Pancreas (tissue), 10 donors: ENCODE measurements at regions not wholly inside any gene's neighbourhood (a gene's known extent, or its start where the extent isn't known, plus 50 kb on each side); places are given as distances from the start of the nearest gene placed in this dataset.
A peak's percentile ranks its signal among the peaks of the same experiment; 100 is the strongest.

Experiments
- ATAC-seq, 4 donors: fragments of 200-7000 bp; cut with Tn5 transposase; one replicate each; pipeline versions ENCODE4 v1.8.0 to v1.9.1; 2020; ENCODE audit warnings: mild to moderate bottlenecking in 4 of 4, moderate library complexity in 4 of 4
- DNase-seq, 6 donors: peaks; one replicate each; pipeline ENCODE4 v3.0.0-alpha.2; 2020
- FAIRE-seq: peaks from 2 replicates; lab custom pipeline; 2012; peaks lifted over from hg19 to GRCh38; lab: Jason Lieb, UNC
- H3K27ac ChIP-seq, 4 donors: fragments of 200-600 bp; sonication (generic); 1 replicate in 3 of 4; 2 replicates in 1 of 4; pipeline versions ENCODE4 v1.5.0 to v1.8.0; 2020
- H3K27me3 ChIP-seq, 4 donors: fragments of 200-600 bp; one replicate each; pipeline ENCODE4 v1.8.0; 2021
- H3K36me3 ChIP-seq, 3 donors: fragments of 200-600 bp; sonication (generic) in 1 of 3; one replicate each; pipeline versions ENCODE4 v1.5.0 to v1.8.0; 2020 to 2021
- H3K4me1 ChIP-seq, 3 donors: fragments of 200-600 bp; one replicate each; pipeline ENCODE4 v1.8.0; 2021
- H3K4me3 ChIP-seq, 4 donors: fragments of 200-600 bp; sonication (generic) in 2 of 4; one replicate each; pipeline versions ENCODE4 v1.5.0 to v1.8.0; 2020 to 2021
- H3K9me3 ChIP-seq, 4 donors: fragments of 200-600 bp; one replicate each; pipeline ENCODE4 v1.8.0; 2021
- WGBS, 2 donors: extraction: QIAGEN DNeasy Blood & Tissue Kit; methylation state at CpG; one replicate each; pipeline ENCODE4 v1.1.7; 2013; 5-methylcytosine and 5-hydroxymethylcytosine counted together
- intact Hi-C, 3 donors: fragments of 100-400 bp; cut with DNase I; formaldehyde crosslinking; loops; one replicate each; pipeline versions ENCODE4 v1.11.1 to v1.14.2; 2022
- TF ChIP-seq, protein P1 (sequence below), 4 donors: fragments of 200-600 bp; sonication (generic) in 3 of 4; IDR thresholded peaks; one replicate each; pipeline versions ENCODE4 v1.5.0 to v1.8.0; 2021; ENCODE audit warnings: antibody characterized with exemption in 4 of 4
- donor health status: healthy with polysubstance abuse.
- donor health status: DM: no; HTN: no; CAD: no; lungs with moderate emphysema.
- donor health status: DM: no; HTN: no; CAD: no.
- donor health status: control.
- donor health status: control.
- donor health status: Bipolar disorder and iron deficiency.
- donor health status: DM: yes; HTN: yes; CAD: no.
- donor health status: DM: no; HTN: no; CAD: no.
- donor health status: DM: no; HTN: no; CAD: no.
- donor health status: DM: yes; HTN: yes; CAD: no.

DNA sequence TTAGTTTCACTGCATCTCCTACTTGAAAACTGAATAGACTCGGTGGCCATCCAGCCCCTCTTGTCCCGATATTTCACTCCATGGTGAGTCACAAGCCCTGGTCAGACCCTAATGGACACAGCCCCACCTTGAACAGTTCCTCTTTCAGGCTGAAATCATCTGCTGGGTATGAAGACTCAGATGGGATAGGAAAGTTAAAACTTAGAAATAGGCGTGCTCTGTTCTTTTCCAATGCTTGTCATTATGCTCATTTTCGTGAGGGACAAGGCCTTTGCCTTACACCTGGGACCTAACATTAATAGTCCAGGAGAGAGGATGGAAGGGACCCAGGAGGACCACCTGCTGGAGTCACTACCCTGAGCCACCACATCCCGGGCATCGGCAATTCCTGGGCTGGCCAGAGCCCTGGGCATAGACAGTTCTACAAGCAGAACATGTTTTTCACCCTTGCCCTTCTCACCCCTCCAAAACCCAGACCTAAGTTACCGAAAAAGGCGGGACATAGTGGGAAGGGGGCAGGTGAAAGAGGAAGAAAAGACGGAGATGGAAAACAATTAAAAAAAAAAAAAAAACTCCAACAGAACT, 278.3 kb downstream of the SOX9 start:
- TF ChIP-seq, protein P1, sequence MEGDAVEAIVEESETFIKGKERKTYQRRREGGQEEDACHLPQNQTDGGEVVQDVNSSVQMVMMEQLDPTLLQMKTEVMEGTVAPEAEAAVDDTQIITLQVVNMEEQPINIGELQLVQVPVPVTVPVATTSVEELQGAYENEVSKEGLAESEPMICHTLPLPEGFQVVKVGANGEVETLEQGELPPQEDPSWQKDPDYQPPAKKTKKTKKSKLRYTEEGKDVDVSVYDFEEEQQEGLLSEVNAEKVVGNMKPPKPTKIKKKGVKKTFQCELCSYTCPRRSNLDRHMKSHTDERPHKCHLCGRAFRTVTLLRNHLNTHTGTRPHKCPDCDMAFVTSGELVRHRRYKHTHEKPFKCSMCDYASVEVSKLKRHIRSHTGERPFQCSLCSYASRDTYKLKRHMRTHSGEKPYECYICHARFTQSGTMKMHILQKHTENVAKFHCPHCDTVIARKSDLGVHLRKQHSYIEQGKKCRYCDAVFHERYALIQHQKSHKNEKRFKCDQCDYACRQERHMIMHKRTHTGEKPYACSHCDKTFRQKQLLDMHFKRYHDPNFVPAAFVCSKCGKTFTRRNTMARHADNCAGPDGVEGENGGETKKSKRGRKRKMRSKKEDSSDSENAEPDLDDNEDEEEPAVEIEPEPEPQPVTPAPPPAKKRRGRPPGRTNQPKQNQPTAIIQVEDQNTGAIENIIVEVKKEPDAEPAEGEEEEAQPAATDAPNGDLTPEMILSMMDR (IDR thresholded peaks at IDR 0.05), result no peak
- H3K9me3 ChIP-seq, result no peaks in the 10 kb centered on the region
- H3K27ac ChIP-seq, result peak overlapping the region in 2 of 4 donors; percentile 68 to 75
- intact Hi-C loops, result no loop called here
- H3K4me3 ChIP-seq, result no peak overlapping the region
- H3K36me3 ChIP-seq, result no peaks in the 10 kb centered on the region
- no peak for FAIRE-seq
- peaks cover 0 to 23% (median 8%) of the 10 kb centered on the region in 3 donors for H3K4me1 ChIP-seq
- ATAC-seq, result peak in 3 of 4 donors; percentile 5 to 15 (median 7)
- no peak for DNase-seq
- H3K27me3 ChIP-seq, result no peaks in the 10 kb centered on the region
- 72 to 84% methylated on average over 9 of the region's 9 CpGs for WGBS, 2 donors

DNA sequence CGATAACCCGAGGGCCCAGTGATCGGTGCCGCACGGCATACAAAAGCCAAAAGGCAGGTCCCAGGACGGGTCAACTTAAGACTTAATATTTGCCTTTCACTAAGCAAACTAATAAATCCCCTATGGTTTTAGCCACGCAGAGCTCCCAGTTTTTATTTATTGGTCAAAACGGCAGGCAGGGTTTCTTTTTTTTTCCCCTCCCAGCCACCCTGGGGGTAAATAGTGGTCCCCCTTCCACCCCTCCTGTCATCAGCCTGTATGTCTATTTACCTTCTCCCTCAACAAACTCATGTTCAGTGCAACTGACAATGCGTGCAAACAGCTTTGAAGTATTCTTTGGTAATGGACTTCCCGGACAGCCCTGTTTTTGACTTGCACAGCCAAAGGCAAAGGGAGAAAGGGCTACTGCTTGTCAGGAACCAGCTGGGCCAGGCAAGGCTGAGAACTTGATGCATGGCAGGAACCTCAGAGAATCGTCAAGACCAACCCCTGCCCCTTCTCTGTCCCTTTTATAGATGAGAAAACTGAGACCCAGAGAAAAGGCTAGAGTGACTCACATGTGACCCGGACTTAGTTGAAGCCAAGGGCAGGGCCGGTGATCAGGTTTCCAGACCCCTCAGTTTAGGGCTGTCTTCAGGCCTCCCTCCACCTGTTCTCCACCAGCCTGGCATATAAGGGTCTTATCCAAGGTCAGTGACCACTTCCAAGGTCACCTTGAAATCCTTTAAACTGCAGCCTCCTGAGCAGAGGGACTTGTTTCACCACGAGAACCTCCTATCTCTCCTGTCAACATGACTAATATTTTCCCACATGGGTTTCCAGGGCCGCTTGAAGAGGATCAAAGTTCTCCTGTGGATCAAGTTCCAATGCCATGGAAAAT, 279.0 kb downstream of the SOX9 start:
- Histone ChIP-seq H3K9me3 (no peaks in the 10 kb centered on the region), H3K27ac (peak overlapping the region in 2 of 4 donors; percentile 68 to 75), H3K4me3 (no peak overlapping the region), H3K27me3 (no peaks in the 10 kb centered on the region), H3K36me3 (no peaks in the 10 kb centered on the region), H3K4me1 (peaks cover 0 to 23% (median 8%) of the 10 kb centered on the region in 3 donors)
- TF ChIP-seq, protein P1 (IDR thresholded peaks at IDR 0.05), result no peak
- peak in 3 of 6 donors; percentile 37 to 87 (median 64) for DNase-seq
- FAIRE-seq, result no peak
- peak; percentile 79 to 87 (median 84) for ATAC-seq
- intact Hi-C loops, result no loop called here
- WGBS, 2 donors, result 31 to 36% methylated on average over 15 of the region's 15 CpGs

DNA sequence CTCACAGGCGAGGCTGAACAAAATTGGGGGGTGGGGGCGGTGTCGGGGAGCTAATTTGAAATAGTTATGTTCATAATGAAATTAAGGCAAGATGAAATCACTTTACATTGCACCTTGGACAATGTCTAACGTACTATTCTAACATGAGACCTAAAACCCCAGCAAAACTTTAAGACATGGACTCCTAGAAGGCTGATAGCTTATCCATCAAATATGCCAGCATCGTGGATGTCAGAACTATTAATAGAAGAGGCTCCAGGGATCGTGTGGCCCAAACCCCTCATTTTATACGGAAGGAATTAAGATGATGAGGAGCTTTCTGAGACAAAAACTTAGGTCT, 279.6 kb downstream of the SOX9 start:
- H3K27ac ChIP-seq, result peak overlapping the region in 2 of 4 donors; percentile 39 to 75
- no peak overlapping the region for H3K4me3 ChIP-seq
- H3K36me3 ChIP-seq, result no peaks in the 10 kb centered on the region
- 29 to 30% methylated on average over 7 of the region's 7 CpGs for WGBS, 2 donors
- DNase-seq (no peak), FAIRE-seq (no peak), ATAC-seq (peak in 2 of 4 donors; percentile 14)
- TF ChIP-seq, protein P1 (IDR thresholded peaks at IDR 0.05), result no peak
- intact Hi-C loops, result no loop called here
- H3K27me3 ChIP-seq, result no peaks in the 10 kb centered on the region
- peaks cover 0 to 23% (median 8%) of the 10 kb centered on the region in 3 donors for H3K4me1 ChIP-seq
- H3K9me3 ChIP-seq, result no peaks in the 10 kb centered on the region

DNA sequence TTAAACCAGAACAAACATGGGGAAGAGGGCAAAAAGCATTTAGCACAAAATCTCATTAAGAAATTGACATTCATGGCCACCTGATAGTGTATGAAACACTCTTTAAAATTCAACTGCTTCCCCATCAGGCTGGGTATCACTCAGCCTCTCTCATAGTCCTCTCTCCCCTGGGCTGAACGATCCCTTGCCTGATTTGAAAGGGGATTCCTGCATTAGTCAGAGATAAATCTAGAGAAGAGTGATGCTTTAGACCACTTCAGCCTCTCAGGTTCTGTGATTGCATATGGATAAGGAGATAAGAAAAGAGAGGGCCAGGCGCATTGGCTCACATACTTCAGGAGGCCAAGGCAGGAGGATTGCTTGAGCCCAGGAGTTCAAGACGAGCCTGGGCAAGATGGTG, 280.0 kb downstream of the SOX9 start:
- FAIRE-seq, result no peak
- 86 to 98% methylated on average over 3 of the region's 3 CpGs for WGBS, 2 donors

More for the DNA sequence above, 280.0 kb downstream of the SOX9 start:
- DNase-seq (no peak), ATAC-seq (peak in 2 of 4 donors; percentile 3 to 5)
- H3K27me3 ChIP-seq, result no peaks in the 10 kb centered on the region
- intact Hi-C loops, result no loop called here
- H3K4me3 ChIP-seq, result no peak overlapping the region
- no peaks in the 10 kb centered on the region for H3K9me3 ChIP-seq
- H3K36me3 ChIP-seq, result no peaks in the 10 kb centered on the region
- TF ChIP-seq, protein P1 (IDR thresholded peaks at IDR 0.05), result no peak
- H3K4me1 ChIP-seq, result peaks cover 0 to 23% (median 8%) of the 10 kb centered on the region in 3 donors
- H3K27ac ChIP-seq, result peak overlapping the region in 1 of 4 donors; percentile 75
